SU-DHL-6 (cell line): ENCODE measurements at regions not wholly inside any gene's neighbourhood (a gene's known extent, or its start where the extent isn't known, plus 50 kb on each side); places are given as distances from the start of the nearest gene placed in this dataset.

Experiments used
- H2AFZ ChIP-seq: fragments of 200-600 bp; sonication (generic); 2 replicates; pipeline ENCODE4 v1.6.1; 2014; ENCODE audit warnings: low read depth, mild to moderate bottlenecking, moderate library complexity, mixed read lengths, antibody characterized with exemption, low read length; ENCODE audit not compliant: severe bottlenecking
- H3F3A ChIP-seq: fragments of 200-600 bp; shearing (Covaris generic); 2 replicates; pipeline ENCODE4 v1.6.0; 2016; ENCODE audit warnings: antibody characterized with exemption, mild to moderate bottlenecking; ENCODE audit not compliant: insufficient read depth
- H3K27ac ChIP-seq: fragments of 200-600 bp; sonication (generic); 2 replicates; pipeline ENCODE4 v1.5.1; 2016; ENCODE audit warnings: low read depth, mild to moderate bottlenecking, low read length, moderate library complexity, mixed read lengths
- H3K27me3 ChIP-seq: fragments of 200-600 bp; sonication (generic), shearing (Covaris generic); 2 replicates; pipeline ENCODE4 v1.6.0; 2014; ENCODE audit warnings: mild to moderate bottlenecking, low read length
- H3K36me3 ChIP-seq: fragments of 200-600 bp; sonication (generic); 2 replicates; pipeline ENCODE4 v1.6.1; 2014; ENCODE audit warnings: mild to moderate bottlenecking, low read length, mixed read lengths
- H3K4me2 ChIP-seq: fragments of 300-600, 200-600 bp; shearing (Covaris generic), sonication (generic); 2 replicates; pipeline ENCODE4 v1.6.0; 2014; ENCODE audit warnings: low read length, low read depth, mild to moderate bottlenecking; ENCODE audit not compliant: poor library complexity, severe bottlenecking
- H3K4me3 ChIP-seq: fragments of 200-600 bp; sonication (generic); 2 replicates; pipeline ENCODE4 v1.5.1; 2014; ENCODE audit warnings: antibody characterized with exemption, low read length, mild to moderate bottlenecking, mixed read lengths; ENCODE audit not compliant: insufficient read depth, poor library complexity, severe bottlenecking
- H3K79me2 ChIP-seq: fragments of 200-600 bp; sonication (generic); 2 replicates; pipeline ENCODE4 v1.6.1; 2014; ENCODE audit warnings: mild to moderate bottlenecking, low read length, moderate library complexity; ENCODE audit not compliant: insufficient read depth
- H3K9ac ChIP-seq: fragments of 200-600 bp; sonication (generic); 2 replicates; pipeline ENCODE4 v1.7.0; 2014; ENCODE audit warnings: mild to moderate bottlenecking, low read length
- H3K9me2 ChIP-seq: fragments of 200-600 bp; sonication (generic); replicated peaks from 2 replicates; pipeline ENCODE4 v1.6.1; 2014; ENCODE audit warnings: low read length; ENCODE audit not compliant: insufficient read depth
- H3K9me3 ChIP-seq: fragments of 200-600 bp; sonication (generic); 2 replicates; pipeline ENCODE4 v1.6.1; 2014; ENCODE audit warnings: low read length, mixed read lengths; ENCODE audit not compliant: insufficient read depth
- H4K20me1 ChIP-seq: fragments of 200-600 bp; sonication (generic); 2 replicates; pipeline ENCODE4 v1.6.1; 2014; ENCODE audit warnings: low read depth, mild to moderate bottlenecking, antibody characterized with exemption, low read length, moderate library complexity, mixed read lengths
- CTCF ChIP-seq: fragments of 200-600 bp; sonication (generic); IDR thresholded peaks from one replicate; pipeline ENCODE4 v1.5.1; 2017; ENCODE audit warnings: antibody characterized with exemption, mild to moderate bottlenecking, low read length, moderate library complexity; ENCODE audit not compliant: insufficient read depth, poor library complexity, severe bottlenecking
- EZH2phosphoT487 ChIP-seq: fragments of 200-600 bp; sonication (generic), shearing (Covaris generic); conservative IDR thresholded peaks from 2 replicates; pipeline ENCODE4 v1.6.1; 2018; ENCODE audit warnings: mild to moderate bottlenecking, antibody characterized with exemption, low read length, moderate library complexity, mixed read lengths

- H3K9ac ChIP-seq = no peak overlapping the region
- H3K36me3 ChIP-seq = no peaks in the 10 kb centered on the region
- H3K4me2 ChIP-seq = no peak overlapping the region
- no peak overlapping the region for H2AFZ ChIP-seq
- no peaks in the 10 kb centered on the region for H3K27me3 ChIP-seq
- no peaks in the 10 kb centered on the region for H3F3A ChIP-seq
- no peaks in the 10 kb centered on the region for H3K79me2 ChIP-seq
- TF ChIP-seq CTCF = no peak
- TF ChIP-seq EZH2phosphoT487 = no peak
- H3K9me2 ChIP-seq = no peaks in the 10 kb centered on the region
- no peaks in the 10 kb centered on the region for H4K20me1 ChIP-seq
- no peaks in the 10 kb centered on the region for H3K9me3 ChIP-seq
- H3K4me3 ChIP-seq = no peak overlapping the region
- no peak overlapping the region for H3K27ac ChIP-seq
Observed at GRCh38 chr4:14083150-14083549, 455.6 kb upstream of the BOD1L1 start.

- H3K27me3 ChIP-seq = no peaks in the 10 kb centered on the region
- no peak overlapping the region for H3K9ac ChIP-seq
- no peaks in the 10 kb centered on the region for H3K9me2 ChIP-seq
- no peaks in the 10 kb centered on the region for H3F3A ChIP-seq
- no peak overlapping the region for H3K4me2 ChIP-seq
- H3K36me3 ChIP-seq = no peaks in the 10 kb centered on the region
- no peaks in the 10 kb centered on the region for H3K9me3 ChIP-seq
- H2AFZ ChIP-seq = no peak overlapping the region
- H4K20me1 ChIP-seq = no peaks in the 10 kb centered on the region
- H3K4me3 ChIP-seq = no peak overlapping the region
- H3K79me2 ChIP-seq = no peaks in the 10 kb centered on the region
- H3K27ac ChIP-seq = no peak overlapping the region
- TF ChIP-seq EZH2phosphoT487 (no peak), CTCF (no peak)
Observed at GRCh38 chr4:14084598-14084997, 457.1 kb upstream of the BOD1L1 start.

GRCh38 chr4:14087459-14087858 lies 459.9 kb upstream of the BOD1L1 start:
- no peak for TF ChIP-seq CTCF
- no peak for TF ChIP-seq EZH2phosphoT487
- Histone ChIP-seq H4K20me1 (no peaks in the 10 kb centered on the region), H3K4me2 (no peak overlapping the region), H3K27me3 (no peaks in the 10 kb centered on the region), H3K4me3 (no peak overlapping the region), H3K9me2 (no peaks in the 10 kb centered on the region), H3K36me3 (no peaks in the 10 kb centered on the region), H3K27ac (no peak overlapping the region), H3K79me2 (no peaks in the 10 kb centered on the region), H3K9me3 (no peaks in the 10 kb centered on the region), H3K9ac (no peak overlapping the region), H3F3A (no peaks in the 10 kb centered on the region), H2AFZ (no peak overlapping the region)

GRCh38 chr4:14087921-14088320 lies 460.4 kb upstream of the BOD1L1 start:
- no peak overlapping the region for H3K4me3 ChIP-seq
- no peak overlapping the region for H3K4me2 ChIP-seq
- TF ChIP-seq CTCF = no peak
- TF ChIP-seq EZH2phosphoT487 = no peak
- H4K20me1 ChIP-seq = no peaks in the 10 kb centered on the region
- H3K79me2 ChIP-seq = no peaks in the 10 kb centered on the region
- no peaks in the 10 kb centered on the region for H3K27me3 ChIP-seq
- H3K27ac ChIP-seq = no peak overlapping the region
- H3K9me2 ChIP-seq = no peaks in the 10 kb centered on the region
- H3K9me3 ChIP-seq = no peaks in the 10 kb centered on the region
- no peaks in the 10 kb centered on the region for H3F3A ChIP-seq
- H2AFZ ChIP-seq = no peak overlapping the region
- no peaks in the 10 kb centered on the region for H3K36me3 ChIP-seq
- H3K9ac ChIP-seq = no peak overlapping the region
